GM18505 (cell line): ENCODE measurements at regions not wholly inside any gene's neighbourhood (a gene's known extent, or its start where the extent isn't known, plus 50 kb on each side); places are given as distances from the start of the nearest gene placed in this dataset.

ENCODE experiments used
- ATAC-seq: cut with Tn5 transposase; IDR thresholded peaks from one replicate; pipeline ENCODE4 v1.9.1; 2021; ENCODE audit not compliant: unreplicated experiment
- POLR2A ChIP-seq: IDR thresholded peaks from 4 replicates; pipeline ENCODE4 v1.6.1; 2011; ENCODE audit warnings: borderline replicate concordance; ENCODE audit not compliant: insufficient read depth, insufficient read length; ENCODE audit errors: extremely low read depth

DNA sequence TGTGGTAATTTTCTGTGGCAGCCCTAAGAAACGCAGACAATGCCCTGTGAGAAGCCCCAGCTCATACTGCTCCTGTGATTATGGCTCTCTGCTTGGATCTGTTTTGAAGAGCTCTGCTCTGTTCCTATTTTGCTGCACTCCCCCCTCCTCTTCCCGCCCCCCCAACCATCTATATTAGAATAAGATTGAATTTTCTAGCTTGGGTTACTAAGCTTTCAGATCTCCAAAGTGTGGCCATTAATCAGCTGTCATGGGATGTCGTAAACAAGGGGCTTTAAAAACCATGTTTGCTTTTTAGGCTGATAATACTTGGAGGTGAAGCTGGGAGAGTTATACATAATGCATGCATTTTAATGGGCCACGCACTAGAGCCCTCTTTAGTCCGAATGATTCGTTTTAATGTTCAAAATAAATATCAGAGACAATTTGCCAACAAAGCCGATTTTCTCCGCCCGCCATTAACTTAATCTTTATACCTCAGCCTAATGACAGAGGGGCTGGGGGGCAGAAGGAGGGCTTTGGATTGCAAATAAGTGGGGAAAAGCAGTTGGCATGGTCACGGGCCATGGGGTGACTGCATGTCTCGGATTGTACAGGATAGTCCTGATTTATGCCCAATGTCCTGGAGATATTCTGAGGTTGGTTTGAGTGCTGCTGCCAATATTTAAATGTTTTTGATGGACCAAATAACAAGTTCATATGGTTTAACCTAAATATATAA is 165.5 kb downstream of the RPS24 start:
- ATAC-seq, result no peak
- no peak for TF ChIP-seq POLR2A

DNA sequence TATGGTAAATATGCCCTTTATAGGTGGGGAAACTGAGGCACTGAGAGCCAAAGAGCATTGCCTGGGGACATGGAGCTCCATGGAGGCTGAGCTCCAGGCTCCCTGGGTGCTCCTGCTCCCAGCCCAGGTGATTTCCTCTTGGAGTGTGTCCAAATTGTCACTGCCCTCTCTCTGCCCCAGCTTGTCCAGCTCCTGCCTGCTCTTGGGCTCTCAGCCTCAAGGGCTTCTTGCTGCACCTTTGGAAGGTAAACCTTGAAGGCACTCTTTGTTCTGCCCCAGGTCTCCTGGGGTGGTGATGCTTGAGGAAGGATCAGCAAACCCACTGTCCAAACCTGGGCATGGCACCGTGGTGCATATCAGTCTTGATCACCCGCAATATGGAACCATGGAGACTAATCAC is 166.1 kb downstream of the RPS24 start:
- no peak for ATAC-seq
- TF ChIP-seq POLR2A, result no peak

DNA sequence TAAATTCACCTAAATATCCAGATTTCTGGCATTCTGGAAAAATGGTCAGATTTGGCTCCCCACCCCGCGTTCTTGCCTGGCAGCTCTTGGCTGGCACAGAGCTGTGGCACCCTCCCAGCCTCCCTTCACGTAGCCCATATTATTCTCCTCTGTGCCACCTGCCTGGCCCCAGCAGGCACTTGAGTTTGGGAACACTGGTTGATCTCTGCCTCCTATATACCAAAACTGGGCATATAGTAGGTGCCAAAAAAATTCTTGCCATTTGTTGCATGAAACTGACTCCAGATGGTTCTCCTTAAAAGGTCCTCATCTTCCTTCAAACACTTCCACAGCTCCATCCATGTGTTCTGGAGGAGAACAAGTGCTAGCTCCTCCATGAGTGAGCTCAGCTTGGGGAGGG is 167.0 kb downstream of the RPS24 start:
- no peak for TF ChIP-seq POLR2A

DNA sequence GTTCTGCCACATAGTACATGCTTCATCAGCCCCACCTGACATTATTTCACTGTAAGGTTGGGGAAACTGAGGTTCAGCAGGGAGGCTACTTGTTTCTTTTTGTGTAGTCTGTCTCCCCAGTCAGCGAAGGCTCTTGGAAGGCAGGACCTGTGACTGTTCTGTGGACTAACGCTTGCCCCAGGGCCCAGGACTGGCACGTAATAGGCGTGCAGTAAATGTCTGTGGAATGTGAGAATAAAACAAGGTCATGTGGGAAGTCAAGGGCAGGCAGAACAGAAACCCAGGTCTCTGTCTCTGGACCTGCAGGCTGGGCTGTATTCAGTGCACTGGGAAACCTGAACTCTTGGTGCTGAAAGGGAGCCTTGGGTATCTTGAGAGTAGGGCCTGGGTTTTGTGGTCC is 168.7 kb downstream of the RPS24 start:
- TF ChIP-seq POLR2A, result no peak
- no peak for ATAC-seq

More for the DNA sequence above, 167.0 kb downstream of the RPS24 start:
- no peak for ATAC-seq

DNA sequence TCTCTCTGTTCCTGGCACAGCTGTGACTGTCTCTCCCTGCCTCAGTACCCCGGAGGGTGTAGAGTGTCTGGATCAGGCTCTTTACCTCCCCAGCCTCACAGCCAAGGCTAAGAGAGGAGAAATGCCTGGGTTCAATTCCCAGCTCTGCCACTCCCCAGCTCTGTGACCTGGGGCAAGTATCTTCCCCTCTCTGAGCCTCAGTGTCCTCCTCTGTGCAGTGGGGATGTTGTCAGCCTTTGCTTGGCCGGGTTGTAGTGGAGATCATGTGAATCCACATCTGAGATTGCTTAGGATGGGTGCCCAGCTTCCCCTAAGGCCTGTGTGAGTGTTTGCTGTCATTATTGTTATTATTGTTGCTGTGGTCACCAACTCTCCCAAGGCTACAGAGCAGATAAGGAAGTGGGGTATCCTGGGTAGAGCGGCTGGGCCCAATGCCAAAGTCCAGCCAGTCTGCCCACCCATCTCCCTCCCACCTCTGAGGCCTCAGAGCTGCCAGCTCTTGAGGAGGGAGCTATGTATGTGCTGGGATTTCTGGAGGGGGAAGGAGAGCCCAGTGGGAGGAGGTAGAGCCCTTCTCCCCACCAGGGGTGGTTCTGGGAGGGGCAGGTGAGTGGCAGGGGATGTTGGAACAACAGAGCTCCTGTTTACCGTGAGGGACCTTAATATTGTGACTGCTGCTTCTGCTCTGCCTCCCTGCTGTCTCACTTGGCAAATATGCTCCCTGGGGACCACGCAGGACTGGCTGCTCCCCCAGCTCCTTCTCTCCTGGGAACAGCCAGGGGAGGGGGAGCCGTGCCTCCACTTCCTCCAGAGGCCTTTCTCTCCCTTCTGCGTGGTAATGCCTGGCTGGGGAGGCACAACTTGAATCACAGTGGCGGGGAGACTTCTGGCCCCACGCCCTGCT is 170.5 kb downstream of the RPS24 start:
- no peak for ATAC-seq
- no peak for TF ChIP-seq POLR2A

DNA sequence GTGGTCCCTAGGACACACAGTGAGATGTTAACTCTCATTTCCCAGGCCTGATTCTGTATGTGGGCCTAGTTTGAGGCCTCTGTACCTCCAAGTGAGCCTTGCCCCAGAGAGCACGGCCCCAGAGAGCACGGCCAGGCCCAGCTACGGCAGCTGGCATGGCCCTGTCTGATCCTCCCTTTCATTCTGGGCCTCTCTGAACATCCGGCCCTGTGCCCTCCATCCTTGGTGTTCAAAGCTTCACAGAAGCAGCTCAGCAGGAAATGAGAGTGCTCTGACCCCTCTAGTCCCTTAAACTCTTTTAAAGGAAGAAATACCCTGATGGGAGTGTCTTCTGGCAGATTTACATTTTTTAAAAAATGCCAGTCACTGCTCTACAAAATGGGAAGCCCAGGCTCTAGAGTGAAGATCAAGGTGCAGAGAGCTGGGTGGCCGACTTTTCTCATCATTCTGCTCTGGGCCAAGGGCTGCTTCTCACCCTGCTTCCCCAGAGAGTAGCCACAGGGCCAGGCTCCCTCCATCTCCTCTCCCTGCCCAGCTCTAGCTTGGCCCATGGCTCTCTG is 171.9 kb downstream of the RPS24 start:
- TF ChIP-seq POLR2A, result no peak
- no peak for ATAC-seq

DNA sequence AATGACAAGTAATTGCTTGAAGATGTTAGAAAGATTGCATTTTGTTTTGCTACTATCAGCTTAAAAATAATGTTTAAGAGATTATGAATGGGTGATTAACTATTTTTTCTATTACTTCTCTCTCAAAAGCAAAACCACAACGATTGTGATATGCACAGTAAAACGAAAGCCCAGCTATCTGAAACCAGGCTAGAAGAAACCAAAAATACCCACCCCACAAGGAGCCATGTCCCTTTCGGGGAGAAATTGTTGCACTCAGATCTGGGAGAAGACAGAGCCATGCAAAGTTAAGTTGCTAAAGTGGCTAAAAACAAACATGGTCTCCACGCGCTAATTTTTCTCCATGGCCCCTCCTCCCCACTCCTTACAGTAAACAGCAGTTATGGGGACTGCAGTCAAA is 173.6 kb downstream of the RPS24 start:
- TF ChIP-seq POLR2A, result no peak
- ATAC-seq, result no peak

DNA sequence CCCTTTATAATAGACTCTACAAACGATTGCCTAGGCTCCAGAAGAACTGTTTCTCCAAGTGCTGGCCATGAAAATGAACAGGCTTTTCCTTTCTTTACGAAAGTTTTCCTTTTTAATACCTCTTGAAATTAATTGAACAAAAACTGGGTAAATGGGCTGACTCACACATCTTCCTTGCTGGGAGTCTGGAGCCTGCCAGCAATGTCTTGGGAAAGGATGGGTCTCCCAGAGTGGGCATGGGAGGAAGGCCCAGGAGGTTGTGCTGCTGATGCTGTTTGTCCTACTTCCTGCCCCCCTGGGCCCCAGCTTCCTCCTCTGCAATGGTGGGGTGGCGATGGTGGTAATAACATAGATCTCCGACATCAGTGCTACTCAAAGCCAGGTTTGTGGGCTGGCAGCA is 174.1 kb downstream of the RPS24 start:
- TF ChIP-seq POLR2A, result no peak
- no peak for ATAC-seq

DNA sequence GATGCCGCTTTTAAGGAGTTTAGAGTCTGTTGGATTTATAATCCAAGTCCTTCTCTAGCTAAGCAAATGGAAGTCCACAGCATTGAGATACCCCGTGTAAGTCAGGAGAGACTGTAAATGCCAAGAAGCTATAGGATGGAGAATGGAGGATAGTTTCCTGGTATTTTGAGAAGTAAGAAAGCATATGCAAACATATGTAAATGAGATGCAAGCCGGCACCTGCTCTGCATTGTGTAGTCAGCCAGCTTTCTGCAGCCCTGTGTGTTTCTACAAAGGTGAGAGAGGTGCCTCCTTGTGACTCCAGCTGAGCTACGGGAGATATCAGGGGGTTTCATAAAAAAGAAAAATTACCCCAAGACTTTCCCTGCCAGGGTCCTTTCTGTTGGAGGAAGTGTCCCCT is 176.3 kb downstream of the RPS24 start:
- TF ChIP-seq POLR2A, result no peak
- no peak for ATAC-seq

DNA sequence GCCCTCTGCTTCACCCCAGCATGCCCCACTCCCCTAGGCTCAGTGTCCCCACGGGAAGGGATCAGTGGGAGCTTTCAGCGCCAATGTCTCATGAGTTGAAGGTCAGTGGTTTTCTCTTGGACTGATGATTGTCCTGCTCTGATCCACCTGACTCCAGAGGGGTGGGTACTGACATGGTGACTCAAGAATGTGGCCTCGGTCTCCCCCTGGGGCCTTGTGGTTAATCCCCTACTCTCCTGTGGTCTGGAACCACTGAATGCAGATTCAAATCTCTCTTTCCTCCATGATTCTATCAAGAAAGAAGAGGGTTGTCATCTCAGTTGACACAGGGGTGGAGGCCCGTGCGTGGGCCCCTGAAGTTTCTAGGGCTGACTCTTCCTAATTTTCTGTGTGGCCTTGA is 176.9 kb downstream of the RPS24 start:
- no peak for ATAC-seq
- TF ChIP-seq POLR2A, result no peak

DNA sequence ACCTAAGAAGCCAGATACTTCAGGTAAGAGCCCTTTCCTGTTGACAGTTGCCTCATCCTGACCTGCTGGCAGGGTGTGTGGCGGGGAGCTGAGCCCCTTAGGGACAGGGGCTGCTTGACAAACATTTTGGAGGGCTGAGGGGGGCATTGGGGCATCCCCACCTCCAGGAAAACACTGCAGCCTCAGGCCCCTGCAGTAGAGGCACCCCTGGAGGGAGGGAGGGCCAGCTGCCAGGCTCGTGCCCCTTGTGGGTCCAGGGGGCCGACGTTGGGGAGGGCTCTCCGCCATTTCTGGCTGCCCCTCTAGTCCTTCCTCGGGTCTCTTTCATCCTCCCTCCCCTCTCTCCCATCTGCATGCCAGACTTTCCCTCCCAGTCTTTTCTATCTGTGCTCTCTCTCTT is 177.3 kb downstream of the RPS24 start:
- TF ChIP-seq POLR2A, result no peak
- no peak for ATAC-seq

DNA sequence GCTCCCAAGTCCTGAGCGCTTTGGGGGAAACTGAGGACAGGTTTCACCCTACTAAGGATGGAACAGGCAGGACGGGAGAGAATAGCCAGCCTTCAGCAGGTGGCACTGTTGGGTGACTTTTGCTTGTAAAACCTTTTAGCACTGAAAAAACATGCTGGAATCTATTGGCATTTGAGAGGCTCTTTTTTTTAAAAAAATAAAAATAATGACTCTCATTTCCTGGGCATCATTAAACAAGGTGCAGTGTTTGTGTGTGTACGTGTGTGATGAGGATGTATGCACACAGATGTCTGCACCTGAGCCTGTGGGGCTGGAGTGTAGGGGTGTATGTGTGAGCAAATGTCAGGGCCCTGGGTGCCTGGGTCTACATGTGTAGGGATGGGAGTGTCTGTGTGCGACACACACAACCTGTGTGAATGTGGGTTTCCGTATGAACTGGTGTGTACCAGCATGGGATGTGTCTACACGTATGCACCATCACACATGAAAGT is 177.9 kb downstream of the RPS24 start:
- TF ChIP-seq POLR2A, result no peak
- ATAC-seq, result no peak

DNA sequence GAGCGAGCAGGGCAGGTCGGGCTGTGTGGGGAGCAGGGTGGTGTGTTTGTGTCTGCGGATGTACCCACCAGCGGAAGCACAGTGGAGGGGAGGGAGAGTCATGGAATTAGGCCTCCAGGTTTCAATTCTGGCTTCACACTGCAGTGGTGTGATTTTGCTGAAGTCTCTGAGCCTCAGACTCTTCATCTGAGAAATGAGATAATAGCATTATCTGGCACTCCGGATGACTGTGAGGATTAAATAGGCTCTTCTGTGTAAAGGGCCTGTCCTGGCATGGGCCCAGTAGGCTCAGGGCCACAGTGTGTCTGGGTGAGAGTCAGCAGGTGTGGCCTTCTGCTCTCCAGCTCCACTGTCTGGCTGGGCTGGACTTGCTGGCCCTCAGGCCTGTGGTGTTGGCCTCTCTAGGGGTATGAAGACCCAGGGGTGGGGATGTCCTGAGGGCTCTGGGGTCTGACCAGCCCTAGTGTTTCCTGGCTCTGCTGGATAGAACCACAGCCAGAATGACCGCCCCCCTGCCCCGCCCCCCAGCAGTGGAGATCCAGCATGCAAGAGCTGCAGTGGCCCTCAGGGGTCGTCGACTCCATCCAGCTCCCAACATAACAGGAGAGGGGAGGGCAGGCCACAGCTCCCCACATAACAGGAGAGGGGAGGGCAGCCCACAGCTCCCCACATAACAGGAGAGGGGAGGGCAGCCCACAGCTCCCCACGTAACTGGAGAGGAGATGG is 178.6 kb downstream of the RPS24 start:
- no peak for TF ChIP-seq POLR2A
- ATAC-seq, result no peak

DNA sequence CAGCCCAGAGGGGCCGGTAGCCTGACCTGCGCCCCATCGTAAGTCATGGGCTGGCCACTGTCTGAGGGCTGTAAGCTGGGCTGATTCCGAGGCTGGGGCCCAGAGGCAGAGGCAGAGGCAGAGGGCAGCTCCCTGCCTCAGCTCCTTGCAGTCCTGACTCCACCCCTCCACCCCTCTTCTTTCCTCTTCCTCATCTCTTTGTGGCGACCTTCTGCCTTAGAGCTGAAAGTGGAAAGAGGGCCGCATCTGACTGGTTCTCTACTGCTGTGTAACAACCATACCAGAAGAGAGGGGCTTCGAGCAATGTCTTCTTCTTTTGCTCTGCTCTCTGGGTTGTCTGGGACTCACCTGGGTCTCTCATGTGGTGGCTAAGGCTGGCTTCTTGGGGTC is 179.1 kb downstream of the RPS24 start:
- TF ChIP-seq POLR2A, result no peak
- ATAC-seq, result no peak

DNA sequence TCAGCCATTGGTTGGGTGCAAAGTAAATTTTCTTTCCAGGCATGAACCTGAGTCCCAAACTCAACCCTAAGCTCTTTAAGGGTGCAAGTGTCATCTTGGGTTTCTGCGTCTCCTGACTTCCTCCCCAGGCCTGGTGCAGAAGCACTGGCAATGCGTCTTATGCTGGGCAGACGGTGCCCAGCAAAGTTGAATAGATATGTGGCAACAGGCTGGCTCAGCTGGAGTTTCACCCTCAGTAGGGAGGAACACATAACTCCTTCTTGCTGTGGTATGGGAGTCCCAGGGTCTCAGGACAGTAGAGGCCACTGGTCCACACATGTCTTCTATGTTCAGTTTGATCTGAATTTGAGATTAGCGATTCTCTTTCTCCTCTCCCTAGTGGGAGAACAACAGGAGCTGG is 181.3 kb downstream of the RPS24 start:
- no peak for TF ChIP-seq POLR2A
- no peak for ATAC-seq
